Common myeloid progenitor, CD34-positive (primary cell): ENCODE measurements at regions not wholly inside any gene's neighbourhood (a gene's known extent, or its start where the extent isn't known, plus 50 kb on each side); places are given as distances from the start of the nearest gene placed in this dataset.
"Not testable (repeated sequence)": the region's sequence is repeated elsewhere in the genome, so short reads cannot be mapped to it uniquely, and the experiment has no call there.

Experiments
- CTCF ChIA-PET: fragments of 350-600 bp; sonication (Branson Sonifier 250); formaldehyde crosslinking; loops from one replicate; lab custom pipeline; 2021; ENCODE audit warnings: antibody characterized with exemption; lab: Charles Lee
- POLR2A ChIA-PET: fragments of 350-600 bp; sonication (Branson Sonifier 250); formaldehyde crosslinking; loops from one replicate; lab custom pipeline; 2021; ENCODE audit warnings: antibody characterized with exemption; lab: Charles Lee
- DNase-seq, 3 donors: peaks; one replicate each; pipeline versions ENCODE4 v3.0.0 to v3.0.0-alpha.2; 2013
- H3K27ac ChIP-seq, 2 experiments: 1 replicate in 1 of 2; 2 replicates in 1 of 2; pipeline ENCODE4 v1.7.0; 2013; ENCODE audit warnings: inconsistent platforms in 2 of 2, low read length in 2 of 2, mild to moderate bottlenecking in 2 of 2, low read depth in 1 of 2, moderate library complexity in 1 of 2; ENCODE audit not compliant: severe bottlenecking in 2 of 2, insufficient read depth in 1 of 2, poor library complexity in 1 of 2
- H3K27me3 ChIP-seq, 5 experiments: replicated peaks in 2 of 5; 1 replicate in 3 of 5; 2 replicates in 2 of 5; pipeline versions ENCODE4 v1.6.1 to v1.7.0; 2013; ENCODE audit warnings: low read length in 4 of 5, mild to moderate bottlenecking in 2 of 5, moderate library complexity in 2 of 5, inconsistent platforms in 1 of 5; ENCODE audit not compliant: insufficient read depth in 5 of 5, control insufficient read depth in 4 of 5
- H3K36me3 ChIP-seq, 4 experiments: 1 replicate in 2 of 4; 2 replicates in 2 of 4; pipeline versions ENCODE4 v1.6.1 to v1.7.0; 2013; ENCODE audit warnings: low read length in 3 of 4, control low read depth in 1 of 4, mild to moderate bottlenecking in 1 of 4; ENCODE audit not compliant: control insufficient read depth in 4 of 4, insufficient read depth in 4 of 4
- H3K4me1 ChIP-seq, 4 experiments: 1 replicate in 3 of 4; 2 replicates in 1 of 4; pipeline versions ENCODE4 v1.6.1 to v1.7.1; 2013; ENCODE audit warnings: low read length in 3 of 4, mild to moderate bottlenecking in 3 of 4, control low read depth in 1 of 4, inconsistent platforms in 1 of 4, moderate library complexity in 1 of 4; ENCODE audit not compliant: control insufficient read depth in 4 of 4, insufficient read depth in 4 of 4; ENCODE audit errors: control extremely low read depth in 1 of 4
- H3K4me3 ChIP-seq, 7 experiments: 1 replicate in 4 of 7; 2 replicates in 3 of 7; pipeline versions ENCODE4 v1.5.1 to v1.7.0; 2013; ENCODE audit warnings: mild to moderate bottlenecking in 7 of 7, low read length in 6 of 7, moderate library complexity in 6 of 7, inconsistent platforms in 2 of 7, low read depth in 2 of 7, control low read depth in 1 of 7; ENCODE audit not compliant: insufficient read depth in 4 of 7, control insufficient read depth in 1 of 7; ENCODE audit errors: extremely low read depth in 1 of 7
- H3K9me3 ChIP-seq, 5 experiments: 1 replicate in 4 of 5; 2 replicates in 1 of 5; pipeline versions ENCODE4 v1.6.1 to v1.7.1; 2013; ENCODE audit warnings: low read length in 4 of 5, mild to moderate bottlenecking in 2 of 5, inconsistent platforms in 1 of 5, low read depth in 1 of 5, moderate library complexity in 1 of 5; ENCODE audit not compliant: control insufficient read depth in 4 of 5, insufficient read depth in 2 of 5; ENCODE audit errors: control extremely low read depth in 1 of 5
- WGBS: methylation state at CpG from one replicate; pipeline ENCODE4 v1.1.5; 2013; ENCODE audit not compliant: insufficient coverage; 5-methylcytosine and 5-hydroxymethylcytosine counted together

DNA sequence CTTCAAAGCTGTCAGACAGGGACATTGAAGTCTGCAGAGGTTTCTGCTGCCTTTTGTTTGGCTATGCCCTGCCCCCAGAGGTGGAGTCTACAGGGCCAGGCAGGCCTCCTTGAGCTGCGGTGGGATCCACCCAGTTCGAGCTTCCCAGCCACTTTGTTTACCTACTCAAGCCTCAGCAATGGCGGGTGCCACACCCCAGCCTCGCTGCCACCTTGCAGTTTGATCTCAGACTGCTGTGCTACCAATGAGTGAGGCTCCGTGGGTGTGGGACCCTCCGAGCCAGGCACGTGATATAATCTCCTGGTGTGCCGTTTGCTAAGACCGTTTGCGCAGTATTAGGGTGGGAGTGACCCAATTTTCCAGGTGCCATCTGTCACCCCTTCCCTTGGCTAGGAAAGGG, 320.1 kb upstream of the STXBP6 start:
- POLR2A ChIA-PET, H3K27me3 ChIP-seq, H3K27ac ChIP-seq, H3K4me1 ChIP-seq, H3K9me3 ChIP-seq, DNase-seq, H3K4me3 ChIP-seq, CTCF ChIA-PET, H3K36me3 ChIP-seq: not testable (repeated sequence)
- 87% methylated on average over 8 of the region's 10 CpGs for WGBS

DNA sequence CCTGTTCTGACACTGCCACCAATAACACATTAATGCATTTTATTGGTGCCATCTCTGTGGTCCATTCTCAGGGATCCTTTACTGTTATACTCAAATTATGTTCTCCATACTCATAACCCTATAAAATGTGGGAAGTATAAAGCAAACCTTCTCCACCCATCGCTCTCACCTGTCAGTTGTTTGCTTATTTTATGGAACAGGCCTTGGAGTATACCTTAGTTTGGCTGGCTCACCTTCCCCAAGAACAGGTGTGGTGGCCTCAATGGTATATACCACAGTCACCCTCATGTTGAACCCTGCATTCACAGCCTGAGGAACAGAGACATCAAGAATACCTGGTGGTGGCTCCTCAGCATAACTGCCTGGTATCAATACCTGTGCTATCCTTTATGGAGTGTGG, 308.4 kb upstream of the STXBP6 start:
- POLR2A ChIA-PET = no interaction called here
- Histone ChIP-seq H3K4me3 (no peak overlapping the region), H3K27ac (no peak overlapping the region), H3K27me3 (no peaks in the 10 kb centered on the region), H3K9me3 (no peaks in the 10 kb centered on the region), H3K4me1 (no peaks in the 10 kb centered on the region), H3K36me3 (no peaks in the 10 kb centered on the region)
- CTCF ChIA-PET = no interaction called here
- WGBS = 100% methylated on average over 1 of the region's 1 CpG
- DNase-seq = no peak

DNA sequence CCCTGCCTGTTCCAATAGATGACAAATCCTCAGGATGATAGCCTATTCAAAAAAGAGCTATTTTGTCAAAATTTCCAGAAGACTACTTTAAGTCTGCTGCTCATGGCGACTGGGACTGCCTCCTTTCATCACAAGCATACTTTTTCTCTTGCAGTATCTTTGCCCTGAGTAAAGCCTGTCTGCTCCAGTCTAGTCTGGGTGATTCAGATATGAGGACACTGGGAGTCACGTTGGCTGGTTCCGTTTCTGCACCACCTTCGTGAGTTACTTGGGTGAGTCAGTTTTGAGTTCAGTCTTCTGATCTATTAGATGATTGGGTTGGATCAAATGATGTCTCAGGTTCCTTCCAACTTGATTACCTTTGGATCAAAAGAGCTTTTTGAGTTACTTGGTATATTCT, 301.3 kb upstream of the STXBP6 start:
- Histone ChIP-seq H3K27ac (no peak overlapping the region), H3K9me3 (no peaks in the 10 kb centered on the region), H3K27me3 (no peaks in the 10 kb centered on the region), H3K4me3 (no peak overlapping the region), H3K4me1 (no peaks in the 10 kb centered on the region), H3K36me3 (no peaks in the 10 kb centered on the region)
- DNase-seq = no peak
- WGBS = 94% methylated on average over 2 of the region's 4 CpGs
- CTCF ChIA-PET = interaction anchor here (0.9 kb wide), 1 partner anchor 12 kb away, joined by 3 read pairs; no protein-coding TSS in a partner anchor
- POLR2A ChIA-PET = no interaction called here

DNA sequence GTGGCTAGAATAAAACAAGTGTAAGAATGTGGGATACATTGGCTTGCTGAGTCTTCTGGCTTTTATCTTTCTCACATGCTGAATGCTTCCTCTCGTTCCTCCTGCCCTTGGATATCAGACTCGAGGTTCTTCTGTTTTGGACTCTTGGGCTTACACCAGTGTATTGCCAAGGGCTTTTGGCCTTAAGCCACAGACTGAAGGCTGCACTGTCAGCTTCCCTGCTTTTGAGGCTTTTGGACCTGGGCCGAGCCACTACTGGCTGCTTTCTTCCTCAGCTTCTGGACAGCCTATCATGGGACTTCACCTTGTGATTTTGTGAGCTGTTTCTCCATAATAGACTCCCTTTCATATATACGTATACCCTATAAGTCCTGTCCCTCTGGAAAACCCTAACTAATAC, 300.9 kb upstream of the STXBP6 start:
- 92% methylated on average over 4 of the region's 4 CpGs for WGBS
- Histone ChIP-seq H3K27ac (no peak overlapping the region), H3K4me1 (no peaks in the 10 kb centered on the region), H3K4me3 (no peak overlapping the region), H3K36me3 (no peaks in the 10 kb centered on the region), H3K27me3 (no peaks in the 10 kb centered on the region), H3K9me3 (no peaks in the 10 kb centered on the region)
- DNase-seq = no peak
- POLR2A ChIA-PET = no interaction called here
- CTCF ChIA-PET = interaction anchor here (0.9 kb wide), 1 partner anchor 12 kb away, joined by 3 read pairs; no protein-coding TSS in a partner anchor

- Histone ChIP-seq H3K9me3 (peaks cover 0 to 2% (median 0%) of the 10 kb centered on the region in 5 experiments), H3K27me3 (no peaks in the 10 kb centered on the region), H3K4me1 (no peaks in the 10 kb centered on the region), H3K4me3 (no peak overlapping the region), H3K27ac (no peak overlapping the region), H3K36me3 (no peaks in the 10 kb centered on the region)
- POLR2A ChIA-PET = no interaction called here
- CTCF ChIA-PET = no interaction called here
- no peak for DNase-seq
- 100% methylated on average over 3 of the region's 3 CpGs for WGBS
Measured at GRCh38 chr14:25350021-25350420, 300.1 kb upstream of the STXBP6 start.

DNA sequence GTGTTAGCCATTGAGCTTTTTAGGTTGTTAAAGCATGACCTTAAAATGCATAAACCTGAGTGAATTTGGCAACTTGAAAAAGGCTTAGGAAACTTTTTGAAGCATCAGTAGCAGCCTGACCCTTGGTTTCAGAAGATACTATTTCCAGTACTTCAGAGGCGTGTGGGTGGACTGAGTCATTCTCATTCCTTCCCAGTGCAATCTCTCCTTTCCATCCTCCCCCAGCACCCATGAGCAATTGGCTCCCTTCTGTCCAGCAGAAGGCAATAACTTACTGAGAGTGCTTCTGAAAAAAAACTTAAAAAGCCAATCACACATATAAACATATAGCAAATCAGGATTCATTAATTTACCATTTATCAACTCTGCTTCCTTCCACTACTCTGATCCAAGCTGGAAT, 299.3 kb upstream of the STXBP6 start:
- no peak for DNase-seq
- WGBS = 100% methylated on average over 1 of the region's 1 CpG
- H3K27me3 ChIP-seq = no peaks in the 10 kb centered on the region
- H3K27ac ChIP-seq = no peak overlapping the region
- no peaks in the 10 kb centered on the region for H3K36me3 ChIP-seq
- POLR2A ChIA-PET = no interaction called here
- peaks cover 0 to 7% (median 0%) of the 10 kb centered on the region in 5 experiments for H3K9me3 ChIP-seq
- CTCF ChIA-PET = no interaction called here
- no peak overlapping the region for H3K4me3 ChIP-seq
- no peaks in the 10 kb centered on the region for H3K4me1 ChIP-seq

- H3K36me3 ChIP-seq = no peaks in the 10 kb centered on the region
- ChIA-PET CTCF (no interaction called here), POLR2A (no interaction called here)
- WGBS = no CpG with 5 or more reads among the region's 1 CpG
- DNase-seq = no peak
- H3K27ac ChIP-seq = no peak overlapping the region
- H3K27me3 ChIP-seq = no peaks in the 10 kb centered on the region
- H3K4me3 ChIP-seq = no peak overlapping the region
- no peaks in the 10 kb centered on the region for H3K4me1 ChIP-seq
- peaks cover 0 to 14% (median 10%) of the 10 kb centered on the region in 5 experiments for H3K9me3 ChIP-seq
Measured at GRCh38 chr14:25340882-25341281, 290.9 kb upstream of the STXBP6 start.
